BJ (cell line): ENCODE measurements at regions not wholly inside any gene's neighbourhood (a gene's known extent, or its start where the extent isn't known, plus 50 kb on each side); places are given as distances from the start of the nearest gene placed in this dataset.
"Not testable (repeated sequence)": the region's sequence is repeated elsewhere in the genome, so short reads cannot be mapped to it uniquely, and the experiment has no call there.

ENCODE experiments used
- CTCF ChIA-PET: fragments of 350-600 bp; formaldehyde crosslinking; extraction: SDS; loops from one replicate; lab custom pipeline; 2021; ENCODE audit warnings: antibody characterized with exemption, inconsistent platforms; lab: Yijun Ruan, JAX
- POLR2A ChIA-PET: fragments of 300-600 bp; sonication (Branson Sonifier 250); formaldehyde crosslinking; extraction: SDS; loops from one replicate; lab custom pipeline; 2021; ENCODE audit warnings: antibody characterized with exemption; lab: Charles Lee
- DNase-seq: peaks from one replicate; pipeline ENCODE4 v3.0.0-alpha.2; 2011; ENCODE audit warnings: low read depth
- H3K27me3 ChIP-seq: 2 replicates; pipeline ENCODE4 v1.6.0; 2011; ENCODE audit warnings: low read length; ENCODE audit not compliant: control insufficient read depth, insufficient read depth
- H3K36me3 ChIP-seq: 2 replicates; pipeline ENCODE4 v1.5.1; 2011; ENCODE audit warnings: low read length; ENCODE audit not compliant: control insufficient read depth, insufficient read depth
- H3K4me3 ChIP-seq: 2 replicates; pipeline ENCODE4 v1.5.1; 2011; ENCODE audit warnings: low read depth, mild to moderate bottlenecking, control low read depth, low read length
- CTCF ChIP-seq: IDR thresholded peaks from 2 replicates; pipeline ENCODE4 v1.5.1; 2011; ENCODE audit warnings: low read depth, mild to moderate bottlenecking, control low read depth, inconsistent platforms, low read length, moderate library complexity; ENCODE audit not compliant: insufficient read depth

- no peak for TF ChIP-seq CTCF
- ChIA-PET CTCF (interaction anchor here (0.6 kb wide), 1 partner anchor 15 kb away, joined by 3 read pairs; no protein-coding TSS in a partner anchor), POLR2A (no interaction called here)
- Histone ChIP-seq H3K36me3 (no peaks in the 10 kb centered on the region), H3K4me3 (no peak overlapping the region), H3K27me3 (no peaks in the 10 kb centered on the region; the same call in 1 of the 2 replicates)
- DNase-seq, result no peak
Observed at GRCh38 chr6:14383393-14384174, 266.0 kb downstream of the CD83 start.

- POLR2A ChIA-PET, result no interaction called here
- TF ChIP-seq CTCF, result no peak
- CTCF ChIA-PET, result no interaction called here
- no peak for DNase-seq
- no peaks in the 10 kb centered on the region for H3K36me3 ChIP-seq
- H3K4me3 ChIP-seq, result no peak overlapping the region
- H3K27me3 ChIP-seq, result no peaks in the 10 kb centered on the region; the same call in 1 of the 2 replicates
Observed at GRCh38 chr6:14384175-14384949, 266.8 kb downstream of the CD83 start.

GRCh38 chr6:14386263-14386662 lies 268.7 kb downstream of the CD83 start:
- H3K36me3 ChIP-seq, result no peaks in the 10 kb centered on the region
- ChIA-PET POLR2A (no interaction called here), CTCF (no interaction called here)
- no peak for TF ChIP-seq CTCF
- no peak overlapping the region for H3K4me3 ChIP-seq
- no peaks in the 10 kb centered on the region; the same call in 1 of the 2 replicates for H3K27me3 ChIP-seq
- no peak for DNase-seq

GRCh38 chr6:14386668-14387067 lies 269.1 kb downstream of the CD83 start:
- TF ChIP-seq CTCF, result no peak
- ChIA-PET POLR2A (no interaction called here), CTCF (no interaction called here)
- Histone ChIP-seq H3K36me3 (no peaks in the 10 kb centered on the region), H3K27me3 (no peaks in the 10 kb centered on the region; the same call in 1 of the 2 replicates), H3K4me3 (no peak overlapping the region)
- no peak for DNase-seq

- Histone ChIP-seq H3K27me3 (no peaks in the 10 kb centered on the region; the same call in 1 of the 2 replicates), H3K4me3 (no peak overlapping the region), H3K36me3 (no peaks in the 10 kb centered on the region)
- TF ChIP-seq CTCF, result no peak
- ChIA-PET CTCF (no interaction called here), POLR2A (no interaction called here)
- no peak for DNase-seq
Observed at GRCh38 chr6:14388371-14388770, 270.8 kb downstream of the CD83 start.

- CTCF ChIA-PET, POLR2A ChIA-PET, DNase-seq, H3K36me3 ChIP-seq, H3K4me3 ChIP-seq, H3K27me3 ChIP-seq: not testable (repeated sequence)
Observed at GRCh38 chr6:14389776-14390175, 272.2 kb downstream of the CD83 start.
